Suprapubic skin (tissue), 3 donors: ENCODE measurements at regions not wholly inside any gene's neighbourhood (a gene's known extent, or its start where the extent isn't known, plus 50 kb on each side); places are given as distances from the start of the nearest gene placed in this dataset.

Source experiments
- EP300 ChIP-seq: sonication (generic); formaldehyde crosslinking; IDR thresholded peaks from one replicate; pipeline ENCODE4 v1.6.1; 2017; ENCODE audit warnings: antibody characterized with exemption
- TF ChIP-seq, protein P1 (sequence below), 2 donors: fragments of 200-600 bp in 1 of 2; fragments of 450-650 bp in 1 of 2; sonication (generic) in 1 of 2; IDR thresholded peaks; one replicate each; pipeline ENCODE4 v1.5.1; 2016 to 2019; ENCODE audit warnings: antibody characterized with exemption in 2 of 2, mild to moderate bottlenecking in 1 of 2, moderate library complexity in 1 of 2

DNA sequence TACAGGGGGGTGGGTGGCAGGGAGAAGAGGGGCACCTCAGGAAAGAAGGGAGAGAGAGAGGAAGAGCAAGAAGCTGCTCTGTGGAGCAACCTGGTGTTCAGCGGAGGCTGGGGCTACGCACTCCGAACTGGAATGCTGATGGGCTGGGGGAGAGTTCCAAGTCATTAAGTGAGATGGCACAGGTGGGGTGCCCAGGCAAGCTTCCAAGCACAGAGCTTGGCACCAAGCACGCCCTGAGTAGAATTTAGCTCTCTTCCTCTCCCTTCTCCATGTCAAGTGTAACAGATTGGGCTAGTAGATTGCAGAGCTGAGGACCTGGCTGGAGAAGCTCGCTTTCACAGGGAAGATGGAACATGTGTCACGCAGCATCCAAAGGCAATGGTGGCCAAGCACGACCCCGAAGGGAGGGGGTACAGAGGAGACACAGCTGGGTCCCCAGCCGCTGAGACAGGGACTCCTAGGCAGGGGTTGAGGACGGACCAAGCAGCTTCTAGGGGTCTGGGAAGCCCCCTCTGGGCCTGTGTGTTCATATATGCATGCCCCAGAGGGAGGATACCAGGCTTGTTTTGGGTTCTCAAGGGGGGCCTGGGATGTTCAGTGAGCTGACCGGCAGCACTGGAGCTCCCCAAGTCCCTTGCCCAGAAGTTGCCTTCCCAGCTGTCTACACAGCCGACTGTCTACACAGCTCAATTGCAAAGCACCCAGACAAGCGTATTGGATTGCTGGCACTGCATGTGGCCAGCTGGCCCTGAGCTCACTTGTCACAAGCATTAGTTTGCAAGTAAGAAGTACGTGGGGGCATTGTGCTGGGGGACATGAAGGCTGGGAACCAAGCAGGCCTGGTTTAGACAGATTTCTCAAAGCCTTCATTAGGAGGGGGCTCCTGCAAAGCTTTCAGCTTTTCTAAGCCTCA lies 247.8 kb downstream of the ENGASE start:
- TF ChIP-seq, protein P1, sequence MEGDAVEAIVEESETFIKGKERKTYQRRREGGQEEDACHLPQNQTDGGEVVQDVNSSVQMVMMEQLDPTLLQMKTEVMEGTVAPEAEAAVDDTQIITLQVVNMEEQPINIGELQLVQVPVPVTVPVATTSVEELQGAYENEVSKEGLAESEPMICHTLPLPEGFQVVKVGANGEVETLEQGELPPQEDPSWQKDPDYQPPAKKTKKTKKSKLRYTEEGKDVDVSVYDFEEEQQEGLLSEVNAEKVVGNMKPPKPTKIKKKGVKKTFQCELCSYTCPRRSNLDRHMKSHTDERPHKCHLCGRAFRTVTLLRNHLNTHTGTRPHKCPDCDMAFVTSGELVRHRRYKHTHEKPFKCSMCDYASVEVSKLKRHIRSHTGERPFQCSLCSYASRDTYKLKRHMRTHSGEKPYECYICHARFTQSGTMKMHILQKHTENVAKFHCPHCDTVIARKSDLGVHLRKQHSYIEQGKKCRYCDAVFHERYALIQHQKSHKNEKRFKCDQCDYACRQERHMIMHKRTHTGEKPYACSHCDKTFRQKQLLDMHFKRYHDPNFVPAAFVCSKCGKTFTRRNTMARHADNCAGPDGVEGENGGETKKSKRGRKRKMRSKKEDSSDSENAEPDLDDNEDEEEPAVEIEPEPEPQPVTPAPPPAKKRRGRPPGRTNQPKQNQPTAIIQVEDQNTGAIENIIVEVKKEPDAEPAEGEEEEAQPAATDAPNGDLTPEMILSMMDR (IDR thresholded peaks at IDR 0.05), result no peak
- TF ChIP-seq EP300, result no peak
